Mesendoderm (in vitro differentiated cells): ENCODE measurements at regions not wholly inside any gene's neighbourhood (a gene's known extent, or its start where the extent isn't known, plus 50 kb on each side); places are given as distances from the start of the nearest gene placed in this dataset.

Experiments
- DNase-seq: peaks from one replicate; pipeline ENCODE4 v3.0.0; 2013
- H2AK5ac ChIP-seq: 2 replicates; pipeline ENCODE4 v1.6.1; 2013; ENCODE audit warnings: low read length, inconsistent platforms
- H2BK120ac ChIP-seq: 2 replicates; pipeline ENCODE4 v1.6.1; 2013; ENCODE audit warnings: low read depth, mild to moderate bottlenecking, low read length, moderate library complexity, mixed read lengths
- H2BK15ac ChIP-seq: replicated peaks from 2 replicates; pipeline ENCODE4 v1.6.1; 2013; ENCODE audit warnings: low read depth, mild to moderate bottlenecking, moderate library complexity
- H2BK5ac ChIP-seq: 2 replicates; pipeline ENCODE4 v1.6.1; 2013; ENCODE audit warnings: low read length, inconsistent platforms
- H3K18ac ChIP-seq: 2 replicates; pipeline ENCODE4 v1.6.1; 2013; ENCODE audit warnings: mild to moderate bottlenecking, low read length, mixed read lengths
- H3K23ac ChIP-seq: one replicate; pipeline ENCODE4 v1.6.1; 2013; ENCODE audit warnings: low read length
- H3K27ac ChIP-seq: 2 replicates; pipeline ENCODE4 v1.5.1; 2013; ENCODE audit warnings: low read depth, mild to moderate bottlenecking, inconsistent platforms, low read length, moderate library complexity
- H3K27me3 ChIP-seq: 2 replicates; pipeline ENCODE4 v1.6.1; 2013; ENCODE audit warnings: low read length, control low read depth, mild to moderate bottlenecking, inconsistent platforms; ENCODE audit not compliant: insufficient read depth, poor library complexity
- H3K36me3 ChIP-seq: 2 replicates; pipeline ENCODE4 v1.6.1; 2013; ENCODE audit warnings: low read length, inconsistent platforms; ENCODE audit not compliant: control insufficient read depth, insufficient read depth
- H3K4ac ChIP-seq: one replicate; pipeline ENCODE4 v1.6.1; 2013; ENCODE audit warnings: low read depth, mild to moderate bottlenecking, low read length, moderate library complexity
- H3K4me1 ChIP-seq: 2 replicates; pipeline ENCODE4 v1.6.1; 2013; ENCODE audit warnings: low read depth, low read length, inconsistent platforms; ENCODE audit not compliant: control insufficient read depth
- H3K4me2 ChIP-seq: 2 replicates; pipeline ENCODE4 v1.6.1; 2013; ENCODE audit warnings: low read length
- H3K4me3 ChIP-seq: 2 replicates; pipeline ENCODE4 v1.5.1; 2013; ENCODE audit warnings: mild to moderate bottlenecking, low read length
- H3K56ac ChIP-seq: one replicate; pipeline ENCODE4 v1.6.1; 2013; ENCODE audit warnings: low read length
- H3K79me1 ChIP-seq: 2 replicates; pipeline ENCODE4 v1.6.1; 2013; ENCODE audit warnings: low read length, inconsistent platforms
- H3K79me2 ChIP-seq: 2 replicates; pipeline ENCODE4 v1.6.1; 2013; ENCODE audit warnings: mild to moderate bottlenecking, low read length; ENCODE audit not compliant: control insufficient read depth, insufficient read depth
- H3K9ac ChIP-seq: 2 replicates; pipeline ENCODE4 v1.6.1; 2013; ENCODE audit warnings: low read length, inconsistent platforms
- H4K5ac ChIP-seq: one replicate; pipeline ENCODE4 v1.6.1; 2013; ENCODE audit warnings: low read length
- H4K8ac ChIP-seq: one replicate; pipeline ENCODE4 v1.6.1; 2013; ENCODE audit warnings: low read depth, mild to moderate bottlenecking, control low read depth, low read length, moderate library complexity
- WGBS: extraction: QIAGEN DNeasy Blood & Tissue Kit; methylation state at CpG from one replicate; pipeline ENCODE4 v1.1.7; 2013; ENCODE audit warnings: low lambda C conversion rate, missing lambda C conversion rate; ENCODE audit not compliant: insufficient coverage; ENCODE audit errors: extremely low coverage; 5-methylcytosine and 5-hydroxymethylcytosine counted together

DNA sequence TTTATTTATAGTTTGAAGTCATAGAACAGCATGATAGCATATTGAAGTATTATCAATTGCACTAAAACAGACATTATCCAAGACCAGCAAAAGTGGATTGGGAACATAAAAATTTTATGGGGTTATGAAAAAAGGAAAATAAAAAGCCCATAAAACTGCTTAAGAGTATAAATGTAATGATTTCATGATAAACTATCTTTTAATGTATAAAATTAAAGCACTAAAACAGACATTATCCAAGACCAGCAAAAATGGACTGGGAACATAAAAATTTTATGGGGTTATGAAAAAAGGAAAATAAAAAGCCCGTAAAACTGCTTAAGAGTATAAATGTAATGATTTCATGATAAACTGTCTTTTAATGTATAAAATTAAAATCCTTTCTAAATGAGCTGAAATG lies 119.0 kb upstream of the DAPK1 start:
- Histone ChIP-seq H2BK15ac (no peak overlapping the region), H4K5ac (no peak overlapping the region), H3K79me2 (no peaks in the 10 kb centered on the region), H3K4ac (no peak overlapping the region), H3K23ac (no peak overlapping the region), H2AK5ac (no peak overlapping the region), H3K4me2 (no peak overlapping the region), H3K56ac (no peak overlapping the region), H3K79me1 (no peaks in the 10 kb centered on the region), H3K4me3 (no peak overlapping the region), H2BK120ac (no peak overlapping the region), H3K18ac (no peak overlapping the region), H4K8ac (no peak overlapping the region), H3K9ac (no peak overlapping the region), H2BK5ac (no peak overlapping the region), H3K36me3 (no peaks in the 10 kb centered on the region), H3K27ac (no peak overlapping the region), H3K4me1 (peaks cover 5% of the 10 kb centered on the region), H3K27me3 (no peaks in the 10 kb centered on the region)
- WGBS, result no CpG with 5 or more reads among the region's 1 CpG
- DNase-seq, result no peak

DNA sequence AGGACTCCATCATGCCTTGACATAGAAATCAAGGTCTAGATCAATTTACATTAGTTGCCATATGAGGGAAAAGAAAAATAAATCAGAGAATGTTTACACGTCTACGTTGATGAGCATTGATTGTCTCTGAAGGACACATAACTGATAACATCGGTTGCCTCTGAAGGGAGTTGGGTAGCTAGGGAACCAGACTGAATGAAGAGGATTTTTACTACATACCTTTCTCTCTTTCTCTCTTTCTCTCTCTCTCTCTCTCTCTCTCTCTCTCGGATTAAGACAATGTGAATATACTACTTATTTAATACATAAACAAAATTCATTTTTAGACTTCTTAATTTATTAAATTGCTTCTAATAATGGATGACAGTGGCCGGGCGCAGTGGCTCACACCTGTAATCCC lies 118.4 kb upstream of the DAPK1 start:
- Histone ChIP-seq H2BK5ac (no peak overlapping the region), H3K79me2 (no peaks in the 10 kb centered on the region), H4K8ac (no peak overlapping the region), H3K18ac (no peak overlapping the region), H3K4ac (no peak overlapping the region), H3K9ac (no peak overlapping the region), H4K5ac (no peak overlapping the region), H2AK5ac (no peak overlapping the region), H2BK15ac (no peak overlapping the region), H3K4me1 (peaks cover 5% of the 10 kb centered on the region), H2BK120ac (no peak overlapping the region), H3K27me3 (no peaks in the 10 kb centered on the region), H3K27ac (no peak overlapping the region), H3K36me3 (no peaks in the 10 kb centered on the region), H3K79me1 (no peaks in the 10 kb centered on the region), H3K4me3 (no peak overlapping the region), H3K56ac (no peak overlapping the region), H3K4me2 (no peak overlapping the region), H3K23ac (no peak overlapping the region)
- DNase-seq, result no peak
- no CpG with 5 or more reads among the region's 6 CpGs for WGBS

DNA sequence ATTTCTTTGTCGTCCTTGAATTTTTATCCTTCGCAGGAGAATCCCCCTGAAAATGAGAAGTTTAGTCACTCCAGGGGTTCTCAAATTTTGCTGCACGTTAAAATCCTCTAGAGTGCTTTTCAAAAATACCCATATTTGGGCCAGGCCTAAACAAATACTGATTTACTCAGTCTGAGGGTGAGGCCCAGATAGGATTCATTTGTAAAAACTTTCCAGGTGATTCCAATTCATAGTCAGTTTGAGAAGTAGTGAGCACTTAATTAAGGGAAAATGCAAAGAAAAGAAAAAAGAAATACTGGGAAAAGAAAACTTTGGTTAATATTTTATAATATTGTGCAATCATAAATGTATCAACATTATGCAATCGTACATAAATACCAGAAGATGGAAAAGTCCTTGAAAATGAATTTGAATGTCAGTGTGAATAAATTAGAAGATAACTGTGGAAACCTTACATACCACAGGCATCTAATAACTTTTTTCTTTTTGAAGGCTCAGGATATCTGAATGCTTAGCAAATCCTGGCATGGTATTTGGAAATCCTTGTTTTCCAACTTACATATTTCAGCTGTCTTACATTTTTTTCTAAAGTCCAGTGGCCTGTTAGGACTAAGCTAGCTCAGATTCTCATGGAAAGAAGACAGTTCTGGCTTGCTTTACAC lies 116.5 kb upstream of the DAPK1 start:
- Histone ChIP-seq H3K79me1 (no peaks in the 10 kb centered on the region), H2BK5ac (no peak overlapping the region), H3K4me2 (no peak overlapping the region), H3K18ac (no peak overlapping the region), H2BK120ac (no peak overlapping the region), H3K79me2 (no peaks in the 10 kb centered on the region), H2BK15ac (no peak overlapping the region), H3K27ac (no peak overlapping the region), H3K9ac (no peak overlapping the region), H2AK5ac (no peak overlapping the region), H3K56ac (no peak overlapping the region), H4K5ac (no peak overlapping the region), H4K8ac (no peak overlapping the region), H3K23ac (no peak overlapping the region), H3K4ac (no peak overlapping the region), H3K4me1 (peaks cover 2% of the 10 kb centered on the region), H3K4me3 (no peak overlapping the region), H3K36me3 (no peaks in the 10 kb centered on the region), H3K27me3 (no peaks in the 10 kb centered on the region)
- no peak for DNase-seq
- no CpG with 5 or more reads among the region's 4 CpGs for WGBS

DNA sequence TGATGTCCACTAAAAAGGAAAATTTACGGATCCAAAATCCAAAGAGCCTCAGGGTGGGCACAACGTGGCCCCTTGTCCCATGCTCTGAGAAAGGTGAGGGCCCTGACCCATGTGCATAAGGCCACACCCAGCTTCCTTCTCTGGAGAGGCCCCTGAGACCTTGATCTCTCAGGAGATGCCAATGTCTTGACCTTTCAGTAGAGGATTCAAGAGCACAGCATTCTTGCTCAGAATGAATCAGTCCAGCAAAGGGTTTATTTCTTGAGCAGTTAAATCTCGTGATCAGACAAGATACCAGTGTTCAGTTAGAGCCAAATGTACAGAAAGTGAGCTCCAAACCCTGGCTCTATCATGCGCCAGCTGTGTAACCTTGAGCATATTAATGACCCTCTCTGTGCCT lies 115.9 kb upstream of the DAPK1 start:
- no peak overlapping the region for H3K4ac ChIP-seq
- no CpG with 5 or more reads among the region's 4 CpGs for WGBS
- H4K5ac ChIP-seq, result no peak overlapping the region
- H3K4me1 ChIP-seq, result no peaks in the 10 kb centered on the region
- H3K79me2 ChIP-seq, result no peaks in the 10 kb centered on the region
- no peak for DNase-seq
- H3K4me3 ChIP-seq, result no peak overlapping the region
- H2AK5ac ChIP-seq, result no peak overlapping the region
- H3K79me1 ChIP-seq, result no peaks in the 10 kb centered on the region
- H3K36me3 ChIP-seq, result no peaks in the 10 kb centered on the region
- H4K8ac ChIP-seq, result no peak overlapping the region
- no peak overlapping the region for H3K4me2 ChIP-seq
- no peak overlapping the region for H3K56ac ChIP-seq
- no peak overlapping the region for H2BK15ac ChIP-seq
- no peak overlapping the region for H2BK5ac ChIP-seq
- no peak overlapping the region for H3K9ac ChIP-seq
- no peak overlapping the region for H2BK120ac ChIP-seq
- no peak overlapping the region for H3K18ac ChIP-seq
- H3K23ac ChIP-seq, result no peak overlapping the region
- no peak overlapping the region for H3K27ac ChIP-seq
- H3K27me3 ChIP-seq, result no peaks in the 10 kb centered on the region

DNA sequence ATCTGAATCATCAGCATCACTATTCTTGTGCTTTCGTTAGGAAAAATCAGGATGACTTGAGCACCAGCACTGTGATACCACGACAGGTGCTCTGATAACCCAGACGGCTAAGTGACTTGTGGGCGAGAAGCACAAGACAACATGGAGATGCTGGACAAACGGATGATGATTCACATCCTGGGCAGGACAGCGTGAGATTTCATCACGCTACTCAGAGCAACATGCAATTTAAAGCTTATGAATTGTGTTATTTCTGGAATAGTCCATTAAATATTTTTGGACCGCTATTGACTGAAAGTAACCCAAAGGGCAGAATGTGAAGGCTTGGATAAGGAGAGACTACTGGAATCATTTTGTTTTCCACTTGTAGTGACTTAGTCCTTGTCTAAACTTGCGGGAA lies 114.8 kb upstream of the DAPK1 start:
- H2BK120ac ChIP-seq, result no peak overlapping the region
- H3K79me1 ChIP-seq, result no peaks in the 10 kb centered on the region
- H3K36me3 ChIP-seq, result no peaks in the 10 kb centered on the region
- H2BK5ac ChIP-seq, result no peak overlapping the region
- no peaks in the 10 kb centered on the region for H3K4me1 ChIP-seq
- WGBS, result no CpG with 5 or more reads among the region's 9 CpGs
- H3K18ac ChIP-seq, result no peak overlapping the region
- no peak overlapping the region for H3K27ac ChIP-seq
- H3K23ac ChIP-seq, result no peak overlapping the region
- no peak overlapping the region for H3K56ac ChIP-seq
- no peak for DNase-seq
- no peak overlapping the region for H2BK15ac ChIP-seq
- H3K27me3 ChIP-seq, result no peaks in the 10 kb centered on the region
- H3K4me3 ChIP-seq, result no peak overlapping the region
- no peaks in the 10 kb centered on the region for H3K79me2 ChIP-seq
- H2AK5ac ChIP-seq, result no peak overlapping the region
- no peak overlapping the region for H4K8ac ChIP-seq
- H3K9ac ChIP-seq, result no peak overlapping the region
- H4K5ac ChIP-seq, result no peak overlapping the region
- no peak overlapping the region for H3K4ac ChIP-seq
- H3K4me2 ChIP-seq, result no peak overlapping the region
